SU-DHL-6 (cell line): ENCODE measurements at regions not wholly inside any gene's neighbourhood (a gene's known extent, or its start where the extent isn't known, plus 50 kb on each side); places are given as distances from the start of the nearest gene placed in this dataset.

ENCODE experiments used
- H2AFZ ChIP-seq: fragments of 200-600 bp; sonication (generic); 2 replicates; pipeline ENCODE4 v1.6.1; 2014; ENCODE audit warnings: low read depth, mild to moderate bottlenecking, moderate library complexity, mixed read lengths, antibody characterized with exemption, low read length; ENCODE audit not compliant: severe bottlenecking
- H3F3A ChIP-seq: fragments of 200-600 bp; shearing (Covaris generic); 2 replicates; pipeline ENCODE4 v1.6.0; 2016; ENCODE audit warnings: antibody characterized with exemption, mild to moderate bottlenecking; ENCODE audit not compliant: insufficient read depth
- H3K27ac ChIP-seq: fragments of 200-600 bp; sonication (generic); 2 replicates; pipeline ENCODE4 v1.5.1; 2016; ENCODE audit warnings: low read depth, mild to moderate bottlenecking, low read length, moderate library complexity, mixed read lengths
- H3K27me3 ChIP-seq: fragments of 200-600 bp; sonication (generic), shearing (Covaris generic); 2 replicates; pipeline ENCODE4 v1.6.0; 2014; ENCODE audit warnings: mild to moderate bottlenecking, low read length
- H3K36me3 ChIP-seq: fragments of 200-600 bp; sonication (generic); 2 replicates; pipeline ENCODE4 v1.6.1; 2014; ENCODE audit warnings: mild to moderate bottlenecking, low read length, mixed read lengths
- H3K4me2 ChIP-seq: fragments of 300-600, 200-600 bp; shearing (Covaris generic), sonication (generic); 2 replicates; pipeline ENCODE4 v1.6.0; 2014; ENCODE audit warnings: low read length, low read depth, mild to moderate bottlenecking; ENCODE audit not compliant: poor library complexity, severe bottlenecking
- H3K4me3 ChIP-seq: fragments of 200-600 bp; sonication (generic); 2 replicates; pipeline ENCODE4 v1.5.1; 2014; ENCODE audit warnings: antibody characterized with exemption, low read length, mild to moderate bottlenecking, mixed read lengths; ENCODE audit not compliant: insufficient read depth, poor library complexity, severe bottlenecking
- H3K79me2 ChIP-seq: fragments of 200-600 bp; sonication (generic); 2 replicates; pipeline ENCODE4 v1.6.1; 2014; ENCODE audit warnings: mild to moderate bottlenecking, low read length, moderate library complexity; ENCODE audit not compliant: insufficient read depth
- H3K9ac ChIP-seq: fragments of 200-600 bp; sonication (generic); 2 replicates; pipeline ENCODE4 v1.7.0; 2014; ENCODE audit warnings: mild to moderate bottlenecking, low read length
- H3K9me2 ChIP-seq: fragments of 200-600 bp; sonication (generic); replicated peaks from 2 replicates; pipeline ENCODE4 v1.6.1; 2014; ENCODE audit warnings: low read length; ENCODE audit not compliant: insufficient read depth
- H3K9me3 ChIP-seq: fragments of 200-600 bp; sonication (generic); 2 replicates; pipeline ENCODE4 v1.6.1; 2014; ENCODE audit warnings: low read length, mixed read lengths; ENCODE audit not compliant: insufficient read depth
- H4K20me1 ChIP-seq: fragments of 200-600 bp; sonication (generic); 2 replicates; pipeline ENCODE4 v1.6.1; 2014; ENCODE audit warnings: low read depth, mild to moderate bottlenecking, antibody characterized with exemption, low read length, moderate library complexity, mixed read lengths
- EZH2phosphoT487 ChIP-seq: fragments of 200-600 bp; sonication (generic), shearing (Covaris generic); conservative IDR thresholded peaks from 2 replicates; pipeline ENCODE4 v1.6.1; 2018; ENCODE audit warnings: mild to moderate bottlenecking, antibody characterized with exemption, low read length, moderate library complexity, mixed read lengths
- TF ChIP-seq, protein P1 (sequence below): fragments of 200-600 bp; sonication (generic); IDR thresholded peaks from one replicate; pipeline ENCODE4 v1.5.1; 2017; ENCODE audit warnings: antibody characterized with exemption, mild to moderate bottlenecking, low read length, moderate library complexity; ENCODE audit not compliant: insufficient read depth, poor library complexity, severe bottlenecking

DNA sequence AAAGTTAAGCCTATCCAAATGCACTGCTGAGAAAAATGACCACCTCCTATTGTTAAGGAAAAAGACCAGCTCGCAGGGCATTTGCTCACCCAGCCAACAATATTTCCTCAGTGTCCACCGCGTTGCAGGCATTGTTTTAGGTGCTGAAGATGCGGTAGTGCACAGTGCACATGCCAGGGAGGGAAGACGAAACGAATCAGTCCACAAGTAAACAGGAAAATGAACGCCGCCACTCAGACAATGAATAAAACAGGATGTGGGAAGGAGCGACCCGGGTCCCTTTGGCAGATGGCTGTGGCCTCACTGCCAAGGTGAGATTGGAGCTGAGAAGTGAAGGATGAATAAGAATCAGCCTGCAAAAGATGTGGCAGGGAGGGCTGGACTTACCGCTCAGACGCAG, 249.2 kb downstream of the FOXL1 start:
- H3K27me3 ChIP-seq = no peaks in the 10 kb centered on the region

DNA sequence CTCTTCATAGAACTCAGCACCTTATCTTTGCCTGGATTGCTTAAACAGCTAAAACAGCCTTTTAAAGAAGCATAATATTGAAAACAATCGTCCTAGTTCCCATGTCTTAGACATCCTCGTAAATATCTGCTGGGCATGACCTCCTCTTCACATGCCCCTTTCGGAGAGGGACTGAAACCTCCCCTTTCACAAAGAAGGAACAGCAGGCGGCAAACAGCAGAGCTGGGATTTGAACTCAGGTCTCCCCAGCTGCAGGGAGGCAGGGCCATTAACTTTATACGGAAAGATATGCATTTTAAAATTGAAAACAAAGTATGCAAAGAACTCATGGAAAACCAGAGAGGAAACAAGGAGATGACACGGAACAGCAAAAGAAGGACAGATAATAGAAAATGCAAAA, 249.9 kb downstream of the FOXL1 start:
- no peak overlapping the region for H3K4me3 ChIP-seq
- H3K79me2 ChIP-seq = no peaks in the 10 kb centered on the region
- no peaks in the 10 kb centered on the region for H3K36me3 ChIP-seq
- H2AFZ ChIP-seq = no peak overlapping the region
- no peaks in the 10 kb centered on the region for H4K20me1 ChIP-seq
- no peaks in the 10 kb centered on the region for H3K9me3 ChIP-seq
- H3F3A ChIP-seq = no peaks in the 10 kb centered on the region
- no peaks in the 10 kb centered on the region for H3K27me3 ChIP-seq
- H3K4me2 ChIP-seq = no peak overlapping the region
- H3K27ac ChIP-seq = no peak overlapping the region
- H3K9me2 ChIP-seq = no peaks in the 10 kb centered on the region
- TF ChIP-seq EZH2phosphoT487 = no peak
- TF ChIP-seq, protein P1, sequence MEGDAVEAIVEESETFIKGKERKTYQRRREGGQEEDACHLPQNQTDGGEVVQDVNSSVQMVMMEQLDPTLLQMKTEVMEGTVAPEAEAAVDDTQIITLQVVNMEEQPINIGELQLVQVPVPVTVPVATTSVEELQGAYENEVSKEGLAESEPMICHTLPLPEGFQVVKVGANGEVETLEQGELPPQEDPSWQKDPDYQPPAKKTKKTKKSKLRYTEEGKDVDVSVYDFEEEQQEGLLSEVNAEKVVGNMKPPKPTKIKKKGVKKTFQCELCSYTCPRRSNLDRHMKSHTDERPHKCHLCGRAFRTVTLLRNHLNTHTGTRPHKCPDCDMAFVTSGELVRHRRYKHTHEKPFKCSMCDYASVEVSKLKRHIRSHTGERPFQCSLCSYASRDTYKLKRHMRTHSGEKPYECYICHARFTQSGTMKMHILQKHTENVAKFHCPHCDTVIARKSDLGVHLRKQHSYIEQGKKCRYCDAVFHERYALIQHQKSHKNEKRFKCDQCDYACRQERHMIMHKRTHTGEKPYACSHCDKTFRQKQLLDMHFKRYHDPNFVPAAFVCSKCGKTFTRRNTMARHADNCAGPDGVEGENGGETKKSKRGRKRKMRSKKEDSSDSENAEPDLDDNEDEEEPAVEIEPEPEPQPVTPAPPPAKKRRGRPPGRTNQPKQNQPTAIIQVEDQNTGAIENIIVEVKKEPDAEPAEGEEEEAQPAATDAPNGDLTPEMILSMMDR = no peak
- H3K9ac ChIP-seq = no peak overlapping the region

More for the DNA sequence above, 249.2 kb downstream of the FOXL1 start:
- H3K9ac ChIP-seq = no peak overlapping the region
- no peaks in the 10 kb centered on the region for H3K9me3 ChIP-seq
- H2AFZ ChIP-seq = no peak overlapping the region
- no peaks in the 10 kb centered on the region for H3F3A ChIP-seq
- no peak overlapping the region for H3K4me2 ChIP-seq
- no peaks in the 10 kb centered on the region for H3K79me2 ChIP-seq
- no peaks in the 10 kb centered on the region for H4K20me1 ChIP-seq
- no peaks in the 10 kb centered on the region for H3K9me2 ChIP-seq
- TF ChIP-seq, protein P1 = no peak
- no peak for TF ChIP-seq EZH2phosphoT487
- H3K36me3 ChIP-seq = no peaks in the 10 kb centered on the region
- H3K4me3 ChIP-seq = no peak overlapping the region
- H3K27ac ChIP-seq = no peak overlapping the region

DNA sequence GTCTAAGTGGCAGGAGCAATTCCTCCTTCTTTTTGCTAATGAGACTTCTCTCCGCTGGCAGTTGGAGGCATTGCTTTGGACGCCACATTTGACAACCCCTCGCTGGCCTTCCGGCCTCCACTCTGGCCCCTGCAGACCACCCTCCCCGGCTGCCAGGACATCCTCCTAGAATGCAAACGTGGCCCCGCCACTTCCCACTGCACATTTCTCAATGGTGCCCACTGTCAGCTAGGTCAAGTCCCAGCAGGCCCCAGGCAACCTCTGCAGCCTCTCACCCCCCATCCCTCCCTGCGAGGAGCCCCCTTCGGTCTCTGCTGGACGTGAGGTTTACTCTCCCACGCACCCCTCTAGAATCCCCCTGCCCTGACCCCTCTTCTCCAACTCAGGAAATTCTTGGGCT, 250.3 kb downstream of the FOXL1 start:
- Histone ChIP-seq H3K9ac (no peak overlapping the region), H3K36me3 (no peaks in the 10 kb centered on the region), H4K20me1 (no peaks in the 10 kb centered on the region), H3F3A (no peaks in the 10 kb centered on the region), H3K9me3 (no peaks in the 10 kb centered on the region), H3K79me2 (no peaks in the 10 kb centered on the region), H3K27me3 (no peaks in the 10 kb centered on the region), H2AFZ (no peak overlapping the region), H3K4me2 (no peak overlapping the region), H3K9me2 (no peaks in the 10 kb centered on the region), H3K27ac (no peak overlapping the region), H3K4me3 (no peak overlapping the region)
- no peak for TF ChIP-seq EZH2phosphoT487
- TF ChIP-seq, protein P1 = no peak
